Prostate gland (tissue), 2 donors: ENCODE measurements at regions not wholly inside any gene's neighbourhood (a gene's known extent, or its start where the extent isn't known, plus 50 kb on each side); places are given as distances from the start of the nearest gene placed in this dataset.

Source experiments
- POLR2A ChIP-seq: fragments of 450-650 bp; IDR thresholded peaks from one replicate; pipeline ENCODE4 v1.6.1; 2016; ENCODE audit warnings: antibody characterized with exemption, mild to moderate bottlenecking
- POLR2AphosphoS5 ChIP-seq: sonication (generic); formaldehyde crosslinking; IDR thresholded peaks from one replicate; pipeline ENCODE4 v1.6.1; 2017; ENCODE audit warnings: antibody characterized with exemption
- TF ChIP-seq, protein P1 (sequence below), 4 experiments: fragments of 200-600 bp in 2 of 4; fragments of 450-650 bp in 2 of 4; sonication (generic) in 2 of 4; IDR thresholded peaks; 1 replicate in 3 of 4; 2 replicates in 1 of 4; pipeline ENCODE4 v1.5.1; 2016 to 2019; ENCODE audit warnings: antibody characterized with exemption in 4 of 4, mild to moderate bottlenecking in 2 of 4, moderate library complexity in 2 of 4

DNA sequence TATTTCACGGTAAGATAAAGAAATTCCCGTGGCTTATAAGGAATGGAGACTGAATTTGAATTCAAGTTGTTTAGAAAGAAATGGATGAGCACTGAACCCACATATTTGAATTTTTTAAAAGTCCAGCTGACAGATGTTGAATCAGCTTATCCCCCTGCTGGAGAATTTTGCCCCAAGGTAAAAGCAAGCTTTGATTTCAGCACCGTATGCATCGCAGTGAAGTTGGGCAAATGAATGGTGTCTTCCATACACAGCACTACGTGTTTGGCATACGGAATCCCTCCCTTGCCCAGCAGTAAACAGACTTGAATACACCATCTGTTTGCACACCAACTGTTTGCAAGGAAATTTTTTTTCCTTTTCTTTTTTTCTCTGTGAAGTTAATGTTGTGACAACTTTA, 77.5 kb upstream of the PEG3 start:
- TF ChIP-seq, protein P1, sequence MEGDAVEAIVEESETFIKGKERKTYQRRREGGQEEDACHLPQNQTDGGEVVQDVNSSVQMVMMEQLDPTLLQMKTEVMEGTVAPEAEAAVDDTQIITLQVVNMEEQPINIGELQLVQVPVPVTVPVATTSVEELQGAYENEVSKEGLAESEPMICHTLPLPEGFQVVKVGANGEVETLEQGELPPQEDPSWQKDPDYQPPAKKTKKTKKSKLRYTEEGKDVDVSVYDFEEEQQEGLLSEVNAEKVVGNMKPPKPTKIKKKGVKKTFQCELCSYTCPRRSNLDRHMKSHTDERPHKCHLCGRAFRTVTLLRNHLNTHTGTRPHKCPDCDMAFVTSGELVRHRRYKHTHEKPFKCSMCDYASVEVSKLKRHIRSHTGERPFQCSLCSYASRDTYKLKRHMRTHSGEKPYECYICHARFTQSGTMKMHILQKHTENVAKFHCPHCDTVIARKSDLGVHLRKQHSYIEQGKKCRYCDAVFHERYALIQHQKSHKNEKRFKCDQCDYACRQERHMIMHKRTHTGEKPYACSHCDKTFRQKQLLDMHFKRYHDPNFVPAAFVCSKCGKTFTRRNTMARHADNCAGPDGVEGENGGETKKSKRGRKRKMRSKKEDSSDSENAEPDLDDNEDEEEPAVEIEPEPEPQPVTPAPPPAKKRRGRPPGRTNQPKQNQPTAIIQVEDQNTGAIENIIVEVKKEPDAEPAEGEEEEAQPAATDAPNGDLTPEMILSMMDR (IDR thresholded peaks at IDR 0.05), result no peak
- TF ChIP-seq POLR2A, result no peak
- TF ChIP-seq POLR2AphosphoS5, result no peak
